NCI-H774 (cell line): ENCODE measurements at regions not wholly inside any gene's neighbourhood (a gene's known extent, or its start where the extent isn't known, plus 50 kb on each side); places are given as distances from the start of the nearest gene placed in this dataset.
"Not testable (repeated sequence)": the region's sequence is repeated elsewhere in the genome, so short reads cannot be mapped to it uniquely, and the experiment has no call there.

Source experiments
- DNase-seq: peaks from one replicate; lab custom pipeline; 2025; lab: John Stamatoyannopoulos, UW

- no peak for DNase-seq
Measured at GRCh38 chr19:30103981-30104380, 161.9 kb downstream of the URI1 start.

GRCh38 chr19:30105316-30105715 is 163.3 kb downstream of the URI1 start:
- DNase-seq = no peak

- no peak for DNase-seq
Measured at GRCh38 chr19:30105727-30106126, 163.7 kb downstream of the URI1 start.

- no peak for DNase-seq
Measured at GRCh38 chr19:30106417-30107095, 164.5 kb downstream of the URI1 start.

GRCh38 chr19:30107251-30107650 is 165.2 kb downstream of the URI1 start:
- DNase-seq = no peak

- DNase-seq = no peak
Measured at GRCh38 chr19:30109565-30109964, 167.5 kb downstream of the URI1 start.

- no peak for DNase-seq
Measured at GRCh38 chr19:30111021-30111855, 169.2 kb downstream of the URI1 start.

GRCh38 chr19:30112171-30112570 is 170.1 kb downstream of the URI1 start:
- no peak for DNase-seq

- DNase-seq = no peak
Measured at GRCh38 chr19:30112666-30113065, 170.6 kb downstream of the URI1 start.

GRCh38 chr19:30113186-30113585 is 171.1 kb downstream of the URI1 start:
- no peak for DNase-seq

- not testable (repeated sequence) for DNase-seq
Measured at GRCh38 chr19:30114095-30114494, 172.1 kb downstream of the URI1 start.

- no peak for DNase-seq
Measured at GRCh38 chr19:30115947-30116346, 173.9 kb downstream of the URI1 start.

- no peak for DNase-seq
Measured at GRCh38 chr19:30116530-30116929, 174.5 kb downstream of the URI1 start.

GRCh38 chr19:30116984-30117555 is 175.0 kb downstream of the URI1 start:
- DNase-seq = no peak

- DNase-seq = no peak
Measured at GRCh38 chr19:30117636-30118145, 175.7 kb downstream of the URI1 start.

GRCh38 chr19:30118221-30118620 is 176.2 kb downstream of the URI1 start:
- DNase-seq = no peak

GRCh38 chr19:30118760-30119159 is 176.7 kb downstream of the URI1 start:
- DNase-seq = no peak

- no peak for DNase-seq
Measured at GRCh38 chr19:30119180-30119908, 177.3 kb downstream of the URI1 start.

- no peak for DNase-seq
Measured at GRCh38 chr19:30120860-30121484, 178.9 kb downstream of the URI1 start.

- DNase-seq = no peak
Measured at GRCh38 chr19:30122431-30122830, 180.4 kb downstream of the URI1 start.

- DNase-seq = no peak
Measured at GRCh38 chr19:30123119-30123518, 181.1 kb downstream of the URI1 start.

- no peak for DNase-seq
Measured at GRCh38 chr19:30123611-30124010, 181.6 kb downstream of the URI1 start.
